Panc1 (cell line): ENCODE measurements at regions not wholly inside any gene's neighbourhood (a gene's known extent, or its start where the extent isn't known, plus 50 kb on each side); places are given as distances from the start of the nearest gene placed in this dataset.
"Not testable (repeated sequence)": the region's sequence is repeated elsewhere in the genome, so short reads cannot be mapped to it uniquely, and the experiment has no call there.

Experiments
- ATAC-seq: fragments of 200-7000 bp; cut with Tn5 transposase; 2 replicates; pipeline ENCODE4 v1.9.1; 2020; ENCODE audit warnings: mild to moderate bottlenecking, moderate library complexity
- BruUV-seq: library from RNA; stranded (reverse); fragments of 400-500 nt; replicated peaks from 2 replicates; lab custom pipeline; 2021; lab: Mats Ljungman, UMichigan
- CTCF ChIA-PET: fragments of 300-600 bp; sonication (Branson Sonifier 250); formaldehyde crosslinking; loops from one replicate; lab custom pipeline; 2022; ENCODE audit warnings: antibody characterized with exemption; lab: Charles Lee
- POLR2A ChIA-PET: fragments of 300-600 bp; sonication (Branson Sonifier 250); formaldehyde crosslinking; loops from one replicate; lab custom pipeline; 2022; ENCODE audit warnings: antibody characterized with exemption; lab: Charles Lee
- DNase-seq: peaks from one replicate; pipeline ENCODE4 v3.0.0-alpha.2; 2010; ENCODE audit warnings: low read depth, low spot score
- H3K27ac ChIP-seq: 2 replicates; pipeline ENCODE4 v1.5.1; 2011; ENCODE audit warnings: mild to moderate bottlenecking, low read length, inconsistent platforms
- H3K27me3 ChIP-seq: fragments of 200-500 bp; sonication (Bioruptor generic); 2 replicates; pipeline ENCODE4 v1.6.0; 2014; ENCODE audit warnings: low read length, inconsistent platforms; ENCODE audit not compliant: control insufficient read depth, insufficient read depth
- H3K36me3 ChIP-seq: fragments of 200-500 bp; sonication (Bioruptor generic); 2 replicates; pipeline ENCODE4 v1.5.1; 2014; ENCODE audit warnings: inconsistent platforms, mild to moderate bottlenecking, low read length, moderate library complexity; ENCODE audit not compliant: control insufficient read depth, insufficient read depth
- H3K4me1 ChIP-seq: 2 replicates; pipeline ENCODE4 v1.5.1; 2011; ENCODE audit warnings: inconsistent platforms, mild to moderate bottlenecking, low read length, moderate library complexity; ENCODE audit not compliant: control insufficient read depth, insufficient read depth
- H3K4me3 ChIP-seq, 2 experiments: 2 replicates each; pipeline ENCODE4 v1.5.1; 2011 to 2012; ENCODE audit warnings: low read depth in 2 of 2, low read length in 2 of 2, mild to moderate bottlenecking in 2 of 2, inconsistent platforms in 1 of 2, moderate library complexity in 1 of 2
- H3K9me3 ChIP-seq: fragments of 200-500 bp; sonication (Bioruptor generic); 2 replicates; pipeline ENCODE4 v1.5.1; 2014; ENCODE audit warnings: low read depth, mild to moderate bottlenecking, inconsistent platforms, low read length, moderate library complexity; ENCODE audit not compliant: control insufficient read depth, insufficient read depth
- POLR2AphosphoS5 ChIP-seq: IDR thresholded peaks from 2 replicates; pipeline ENCODE4 v1.6.1; 2012; ENCODE audit warnings: mild to moderate bottlenecking, low read depth, low read length, moderate library complexity
- REST ChIP-seq, 2 experiments: IDR thresholded peaks; 2 replicates each; pipeline ENCODE4 v1.6.1; 2011 to 2012; ENCODE audit warnings: low read depth in 2 of 2, control low read depth in 1 of 2, low read length in 1 of 2, mild to moderate bottlenecking in 1 of 2, moderate library complexity in 1 of 2; ENCODE audit not compliant: insufficient read depth in 1 of 2
- SIN3A ChIP-seq: IDR thresholded peaks from 2 replicates; pipeline ENCODE4 v1.6.1; 2012; ENCODE audit warnings: low read depth, mild to moderate bottlenecking, low read length, moderate library complexity, borderline replicate concordance; ENCODE audit not compliant: insufficient read depth
- TCF7L2 ChIP-seq: IDR thresholded peaks from 2 replicates; pipeline ENCODE4 v1.6.1; 2011; ENCODE audit warnings: mild to moderate bottlenecking, low read depth, low read length, inconsistent platforms
- in situ Hi-C: cut with HindIII; loops from 2 replicates; pipeline ENCODE4 v1.10.0; 2016; ENCODE audit warnings: low sequenced_read_pairs, low pct_unique_long_range_greater_than_20kb
- intact Hi-C: fragments of 100-400 bp; cut with micrococcal nuclease; formaldehyde crosslinking; loops from one replicate; pipeline ENCODE4 v1.10.0; 2022; ENCODE audit not compliant: unreplicated experiment
- TF ChIP-seq, protein P1 (sequence below): fragments of 450-650 bp; IDR thresholded peaks from 2 replicates; pipeline ENCODE4 v1.5.1; 2017; ENCODE audit warnings: mild to moderate bottlenecking

GRCh38 chr1:98110674-98111073 lies 189.8 kb upstream of the DPYD start:
- CTCF ChIA-PET: no interaction called here
- ATAC-seq (no peak), DNase-seq (no peak)
- no peak overlapping the region for H3K4me3 ChIP-seq
- H3K9me3 ChIP-seq: peaks cover 9% of the 10 kb centered on the region; the same call in 1 of the 2 replicates
- H3K4me1 ChIP-seq: no peaks in the 10 kb centered on the region
- intact Hi-C loops (loop anchor here (10.0 kb wide), 1 partner anchor 64 kb away; no protein-coding TSS in a partner anchor), in situ Hi-C loops (no loop called here)
- TF ChIP-seq REST (IDR thresholded peaks at IDR 0.05; ENCODE audit: insufficient read depth in 1 of 2, low read depth in 2 of 2, low read length in 1 of 2) (no peak), POLR2AphosphoS5 (no peak), TCF7L2 (no peak), SIN3A (no peak)
- TF ChIP-seq, protein P1, sequence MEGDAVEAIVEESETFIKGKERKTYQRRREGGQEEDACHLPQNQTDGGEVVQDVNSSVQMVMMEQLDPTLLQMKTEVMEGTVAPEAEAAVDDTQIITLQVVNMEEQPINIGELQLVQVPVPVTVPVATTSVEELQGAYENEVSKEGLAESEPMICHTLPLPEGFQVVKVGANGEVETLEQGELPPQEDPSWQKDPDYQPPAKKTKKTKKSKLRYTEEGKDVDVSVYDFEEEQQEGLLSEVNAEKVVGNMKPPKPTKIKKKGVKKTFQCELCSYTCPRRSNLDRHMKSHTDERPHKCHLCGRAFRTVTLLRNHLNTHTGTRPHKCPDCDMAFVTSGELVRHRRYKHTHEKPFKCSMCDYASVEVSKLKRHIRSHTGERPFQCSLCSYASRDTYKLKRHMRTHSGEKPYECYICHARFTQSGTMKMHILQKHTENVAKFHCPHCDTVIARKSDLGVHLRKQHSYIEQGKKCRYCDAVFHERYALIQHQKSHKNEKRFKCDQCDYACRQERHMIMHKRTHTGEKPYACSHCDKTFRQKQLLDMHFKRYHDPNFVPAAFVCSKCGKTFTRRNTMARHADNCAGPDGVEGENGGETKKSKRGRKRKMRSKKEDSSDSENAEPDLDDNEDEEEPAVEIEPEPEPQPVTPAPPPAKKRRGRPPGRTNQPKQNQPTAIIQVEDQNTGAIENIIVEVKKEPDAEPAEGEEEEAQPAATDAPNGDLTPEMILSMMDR: no peak
- no peaks in the 10 kb centered on the region for H3K27me3 ChIP-seq
- no peaks in the 10 kb centered on the region for H3K36me3 ChIP-seq
- no TSS peak for BruUV-seq
- POLR2A ChIA-PET: no interaction called here
- H3K27ac ChIP-seq: no peak overlapping the region

GRCh38 chr1:98108378-98108777 lies 187.5 kb upstream of the DPYD start:
- H3K4me3 ChIP-seq, intact Hi-C loops, H3K27ac ChIP-seq, DNase-seq, ATAC-seq, in situ Hi-C loops, POLR2A ChIA-PET, H3K9me3 ChIP-seq, BruUV-seq, CTCF ChIA-PET, H3K4me1 ChIP-seq, H3K36me3 ChIP-seq, H3K27me3 ChIP-seq: not testable (repeated sequence)

DNA sequence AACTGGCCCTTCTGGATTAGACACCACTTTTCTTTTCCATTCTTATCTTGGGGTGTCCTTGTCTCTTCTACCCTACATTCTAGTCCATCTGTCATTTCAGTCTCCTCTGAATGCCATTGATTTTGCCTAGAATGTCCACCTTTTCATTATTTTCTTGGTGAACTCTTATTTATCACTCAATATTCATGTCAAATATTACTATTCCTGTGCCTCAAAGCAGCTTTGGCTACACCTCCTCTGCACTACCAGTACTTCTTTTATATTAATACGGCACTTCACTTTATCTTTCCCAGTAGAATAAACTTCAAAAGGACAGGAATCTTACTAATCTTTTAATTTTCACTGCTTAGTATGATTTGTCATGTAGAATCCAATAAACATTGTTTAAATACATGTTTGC lies 186.4 kb upstream of the DPYD start:
- ATAC-seq: no peak
- ChIA-PET CTCF (no interaction called here), POLR2A (no interaction called here)
- Histone ChIP-seq H3K27ac (no peak overlapping the region), H3K4me3 (no peak overlapping the region), H3K4me1 (peaks cover 4% of the 10 kb centered on the region; the same call in 1 of the 2 replicates), H3K36me3 (no peaks in the 10 kb centered on the region), H3K9me3 (peaks cover 9% of the 10 kb centered on the region; the same call in 1 of the 2 replicates), H3K27me3 (no peaks in the 10 kb centered on the region)
- no peak for TF ChIP-seq TCF7L2
- TF ChIP-seq, protein P1: no peak
- TF ChIP-seq SIN3A: no peak
- no peak for TF ChIP-seq REST (IDR thresholded peaks at IDR 0.05; ENCODE audit: insufficient read depth in 1 of 2, low read depth in 2 of 2, low read length in 1 of 2)
- TF ChIP-seq POLR2AphosphoS5: no peak
- no peak for DNase-seq
- BruUV-seq: no TSS peak
- intact Hi-C loops (no loop called here), in situ Hi-C loops (no loop called here)
